Tibial nerve (tissue), 4 donors: ENCODE measurements at regions not wholly inside any gene's neighbourhood (a gene's known extent, or its start where the extent isn't known, plus 50 kb on each side); places are given as distances from the start of the nearest gene placed in this dataset.

Source experiments
- DNase-seq, 2 donors: peaks; one replicate each; pipeline ENCODE4 v3.0.0-alpha.2; 2019; ENCODE audit warnings: low spot score in 2 of 2
- H3K27ac ChIP-seq, 4 donors: fragments of 200-600 bp; sonication (generic) in 3 of 4; one replicate each; pipeline ENCODE4 v1.5.1; 2017 to 2019; ENCODE audit warnings: mild to moderate bottlenecking in 1 of 4
- H3K27me3 ChIP-seq, 2 donors: fragments of 200-600 bp; sonication (generic) in 1 of 2; one replicate each; pipeline versions ENCODE4 v1.5.1 to v1.6.0; 2017 to 2019
- H3K36me3 ChIP-seq, 3 donors: fragments of 200-600 bp; sonication (generic); one replicate each; pipeline ENCODE4 v1.5.1; 2018 to 2019
- H3K4me1 ChIP-seq, 4 donors: fragments of 200-600 bp; sonication (generic) in 3 of 4; one replicate each; pipeline ENCODE4 v1.5.1; 2017 to 2019
- H3K4me3 ChIP-seq, 4 donors: fragments of 200-600 bp; sonication (generic) in 3 of 4; one replicate each; pipeline ENCODE4 v1.5.1; 2017 to 2019; ENCODE audit warnings: mild to moderate bottlenecking in 1 of 4, moderate library complexity in 1 of 4
- H3K9me3 ChIP-seq, 4 donors: fragments of 200-600 bp; sonication (generic) in 3 of 4; one replicate each; pipeline ENCODE4 v1.5.1; 2017 to 2019
- CTCF ChIP-seq, 5 experiments: fragments of 200-600 bp in 3 of 5; fragments of 450-650 bp in 2 of 5; sonication (generic) in 3 of 5; IDR thresholded peaks; one replicate each; pipeline ENCODE4 v1.5.1; 2016 to 2019; ENCODE audit warnings: antibody characterized with exemption in 5 of 5, mild to moderate bottlenecking in 3 of 5, moderate library complexity in 2 of 5
- EP300 ChIP-seq, 2 donors: sonication (generic); formaldehyde crosslinking; IDR thresholded peaks; one replicate each; pipeline ENCODE4 v1.6.1; 2017; ENCODE audit warnings: antibody characterized with exemption in 2 of 2, mild to moderate bottlenecking in 1 of 2
- POLR2A ChIP-seq, 2 donors: fragments of 450-650 bp; IDR thresholded peaks; one replicate each; pipeline ENCODE4 v1.6.1; 2017; ENCODE audit warnings: antibody characterized with exemption in 2 of 2, mild to moderate bottlenecking in 2 of 2, moderate library complexity in 2 of 2
- WGBS, 2 donors: methylation state at CpG; one replicate each; pipeline ENCODE4 v1.1.5; 2018; 5-methylcytosine and 5-hydroxymethylcytosine counted together

- H3K4me1 ChIP-seq = peaks cover 0 to 20% (median 8%) of the 10 kb centered on the region in 4 donors
- H3K4me3 ChIP-seq = no peak overlapping the region
- no peak for TF ChIP-seq POLR2A (IDR thresholded peaks at IDR 0.05)
- no peak for TF ChIP-seq EP300 (IDR thresholded peaks at IDR 0.05)
- no peak for TF ChIP-seq CTCF (IDR thresholded peaks at IDR 0.05)
- H3K9me3 ChIP-seq = no peaks in the 10 kb centered on the region
- H3K36me3 ChIP-seq = no peaks in the 10 kb centered on the region
- H3K27me3 ChIP-seq = no peaks in the 10 kb centered on the region
- 57 to 68% methylated on average over 5 of the region's 5 CpGs for WGBS, 2 donors
- DNase-seq = no peak
- no peak overlapping the region for H3K27ac ChIP-seq
These were observed 235.2 kb upstream of the IRF2BP2 start for GRCh38 chr1:234845097-234845660.

GRCh38 chr1:234844479-234845031 lies 234.6 kb upstream of the IRF2BP2 start:
- H3K27me3 ChIP-seq = no peaks in the 10 kb centered on the region
- no peak overlapping the region for H3K4me3 ChIP-seq
- no peak overlapping the region for H3K27ac ChIP-seq
- DNase-seq = no peak
- TF ChIP-seq EP300 (IDR thresholded peaks at IDR 0.05) = peak in 1 of 2 donors; percentile 61
- TF ChIP-seq POLR2A (IDR thresholded peaks at IDR 0.05) = no peak
- 47 to 52% methylated on average over 7 of the region's 7 CpGs for whole genome bisulfite sequencing, 2 donors
- H3K9me3 ChIP-seq = no peaks in the 10 kb centered on the region
- H3K36me3 ChIP-seq = no peaks in the 10 kb centered on the region
- H3K4me1 ChIP-seq = peaks cover 0 to 16% (median 7%) of the 10 kb centered on the region in 4 donors

- Histone ChIP-seq H3K27me3 (no peaks in the 10 kb centered on the region), H3K36me3 (no peaks in the 10 kb centered on the region), H3K4me1 (peaks cover 0 to 17% (median 6%) of the 10 kb centered on the region in 4 donors), H3K4me3 (no peak overlapping the region), H3K27ac (no peak overlapping the region), H3K9me3 (no peaks in the 10 kb centered on the region)
- no peak for TF ChIP-seq POLR2A (IDR thresholded peaks at IDR 0.05)
- DNase-seq = no peak
- WGBS, 2 donors = 34 to 48% methylated on average over 3 of the region's 3 CpGs
These were observed 234.0 kb upstream of the IRF2BP2 start for GRCh38 chr1:234843946-234844345.

- H3K27ac ChIP-seq = no peak overlapping the region
- no peak overlapping the region for H3K4me3 ChIP-seq
- H3K9me3 ChIP-seq = no peaks in the 10 kb centered on the region
- TF ChIP-seq POLR2A (IDR thresholded peaks at IDR 0.05) = no peak
- TF ChIP-seq CTCF (IDR thresholded peaks at IDR 0.05) = no peak
- no peak for DNase-seq
- H3K36me3 ChIP-seq = no peaks in the 10 kb centered on the region
- no peaks in the 10 kb centered on the region for H3K27me3 ChIP-seq
- WGBS, 2 donors = 71 to 89% methylated on average over 10 to 12 of the region's 12 CpGs
- H3K4me1 ChIP-seq = peaks cover 0 to 24% (median 9%) of the 10 kb centered on the region in 4 donors
These were observed 233.0 kb upstream of the IRF2BP2 start for GRCh38 chr1:234842726-234843641.

GRCh38 chr1:234841710-234842231 lies 231.8 kb upstream of the IRF2BP2 start:
- Histone ChIP-seq H3K27ac (no peak overlapping the region), H3K9me3 (no peaks in the 10 kb centered on the region), H3K4me3 (no peak overlapping the region), H3K36me3 (no peaks in the 10 kb centered on the region), H3K27me3 (no peaks in the 10 kb centered on the region), H3K4me1 (peaks cover 0 to 30% (median 9%) of the 10 kb centered on the region in 4 donors)
- 63 to 68% methylated on average over 7 of the region's 7 CpGs for WGBS, 2 donors
- DNase-seq = peak in 1 of 2 donors; percentile 44
- TF ChIP-seq POLR2A (IDR thresholded peaks at IDR 0.05) (no peak), CTCF (IDR thresholded peaks at IDR 0.05) (no peak), EP300 (IDR thresholded peaks at IDR 0.05) (peak in 1 of 2 donors; percentile 74)
